Dendritic cell treated with granulocyte-macrophage colony-stimulating factor and Interleukin-4, amounts not matched to agents 40 ng/mL and 50 ng/mL, for 4 days (primary cell): ENCODE measurements at regions not wholly inside any gene's neighbourhood (a gene's known extent, or its start where the extent isn't known, plus 50 kb on each side); places are given as distances from the start of the nearest gene placed in this dataset.

ENCODE experiments used
- H3K27ac Mint-ChIP-seq: one replicate; pipeline ENCODE4 v1.8.0; 2022; ENCODE audit warnings: mild to moderate bottlenecking, mixed read lengths
- H3K27me3 Mint-ChIP-seq: one replicate; pipeline ENCODE4 v1.8.0; 2022; ENCODE audit warnings: mild to moderate bottlenecking, mixed read lengths
- H3K36me3 Mint-ChIP-seq: one replicate; pipeline ENCODE4 v1.8.0; 2022; ENCODE audit warnings: low read depth, mixed read lengths
- H3K4me1 Mint-ChIP-seq: one replicate; pipeline ENCODE4 v1.8.0; 2022; ENCODE audit warnings: low read depth, mixed read lengths
- H3K4me3 Mint-ChIP-seq: one replicate; pipeline ENCODE4 v1.8.0; 2022; ENCODE audit warnings: mild to moderate bottlenecking, moderate library complexity, mixed read lengths
- H3K9me3 Mint-ChIP-seq: one replicate; pipeline ENCODE4 v1.8.0; 2022; ENCODE audit warnings: mixed read lengths
- intact Hi-C: fragments of 100-400 bp; cut with micrococcal nuclease; formaldehyde crosslinking; loops from one replicate; pipeline ENCODE4 v1.15.0; 2022

DNA sequence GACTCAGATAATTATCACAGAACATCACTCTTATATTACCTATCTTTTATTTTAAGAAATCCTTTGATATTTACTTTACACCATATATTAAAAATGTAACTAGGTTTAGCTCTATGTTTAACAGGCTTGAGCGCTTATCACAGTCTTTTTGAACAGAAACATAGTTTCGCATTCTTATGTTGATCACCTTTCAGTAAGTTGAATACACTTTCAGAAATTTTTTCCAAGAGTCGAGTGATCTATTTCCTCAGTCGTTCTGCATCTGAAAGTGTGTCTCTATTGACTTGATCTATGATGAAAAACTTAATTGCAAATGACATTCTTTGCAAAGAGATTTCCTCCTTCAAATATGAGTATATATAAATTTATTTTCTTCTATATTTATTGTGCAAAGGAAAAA is 516.6 kb upstream of the KCNMB2 start:
- intact Hi-C loops: no loop called here
- Mint-ChIP-seq H3K36me3 (no peaks in the 10 kb centered on the region), H3K4me3 (no peak overlapping the region), H3K4me1 (no peaks in the 10 kb centered on the region), H3K27ac (no peak overlapping the region), H3K9me3 (no peaks in the 10 kb centered on the region), H3K27me3 (no peaks in the 10 kb centered on the region)

DNA sequence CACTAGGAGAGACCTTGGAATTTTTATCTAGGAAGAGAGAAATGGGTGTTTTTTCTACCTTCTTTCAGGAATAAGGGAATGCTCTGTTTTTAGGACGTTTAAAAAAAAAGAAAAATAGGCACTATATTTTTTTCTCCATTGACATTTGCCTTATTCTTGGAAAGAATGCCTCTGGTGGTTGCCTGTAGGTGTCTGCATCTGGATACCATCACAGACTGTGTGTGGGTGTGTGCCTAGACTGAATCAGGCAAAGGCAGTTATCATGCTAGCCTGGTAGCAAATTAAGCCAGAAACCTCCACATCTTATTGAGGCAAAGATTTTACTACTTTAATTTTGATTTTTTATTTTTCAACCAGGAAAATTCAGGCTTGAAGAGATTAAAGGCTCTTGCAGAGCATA is 513.6 kb upstream of the KCNMB2 start:
- no peak overlapping the region for H3K27ac Mint-ChIP-seq
- intact Hi-C loops: no loop called here

DNA sequence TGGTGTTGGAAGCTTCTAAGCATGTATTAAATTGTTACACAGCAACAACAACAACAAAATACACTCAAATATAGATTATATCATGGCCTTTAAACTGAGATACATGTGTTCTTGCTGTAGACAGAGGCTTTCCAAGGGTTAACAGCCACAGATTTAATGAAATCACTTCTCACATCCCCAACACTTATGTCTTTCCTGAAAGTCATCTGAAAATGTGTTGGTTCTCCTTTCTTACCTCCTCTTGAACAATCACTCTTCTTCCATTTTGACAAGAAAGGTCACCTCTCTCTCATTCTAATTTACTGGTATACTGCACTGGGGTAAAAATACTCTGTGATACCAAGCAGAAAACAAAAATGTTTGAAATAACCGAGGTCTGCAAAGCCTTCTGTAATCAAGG is 507.3 kb upstream of the KCNMB2 start:
- intact Hi-C loops: no loop called here
- H3K27ac Mint-ChIP-seq: no peak overlapping the region
- no peaks in the 10 kb centered on the region for H3K27me3 Mint-ChIP-seq
- H3K4me1 Mint-ChIP-seq: peaks cover 5% of the 10 kb centered on the region
- H3K9me3 Mint-ChIP-seq: no peaks in the 10 kb centered on the region
- H3K36me3 Mint-ChIP-seq: no peaks in the 10 kb centered on the region
- H3K4me3 Mint-ChIP-seq: no peak overlapping the region

More for the DNA sequence above, 513.6 kb upstream of the KCNMB2 start:
- Mint-ChIP-seq H3K4me3 (no peak overlapping the region), H3K4me1 (no peaks in the 10 kb centered on the region), H3K27me3 (no peaks in the 10 kb centered on the region), H3K9me3 (no peaks in the 10 kb centered on the region), H3K36me3 (no peaks in the 10 kb centered on the region)

- Mint-ChIP-seq H3K27me3 (no peaks in the 10 kb centered on the region), H3K9me3 (peaks cover 10% of the 10 kb centered on the region), H3K36me3 (no peaks in the 10 kb centered on the region), H3K27ac (no peak overlapping the region), H3K4me1 (no peaks in the 10 kb centered on the region), H3K4me3 (no peak overlapping the region)
- intact Hi-C loops: no loop called here
These were observed 499.6 kb upstream of the KCNMB2 start for GRCh38 chr3:178036451-178037144.

- no peak overlapping the region for H3K27ac Mint-ChIP-seq
- H3K4me1 Mint-ChIP-seq: no peaks in the 10 kb centered on the region
- H3K27me3 Mint-ChIP-seq: no peaks in the 10 kb centered on the region
- H3K36me3 Mint-ChIP-seq: no peaks in the 10 kb centered on the region
- H3K9me3 Mint-ChIP-seq: peaks cover 8% of the 10 kb centered on the region
- no peak overlapping the region for H3K4me3 Mint-ChIP-seq
- intact Hi-C loops: no loop called here
These were observed 494.3 kb upstream of the KCNMB2 start for GRCh38 chr3:178041931-178042330.

- Mint-ChIP-seq H3K36me3 (no peaks in the 10 kb centered on the region), H3K9me3 (peaks cover 8% of the 10 kb centered on the region), H3K27me3 (no peaks in the 10 kb centered on the region), H3K4me1 (no peaks in the 10 kb centered on the region), H3K4me3 (no peak overlapping the region), H3K27ac (no peak overlapping the region)
- intact Hi-C loops: no loop called here
These were observed 493.9 kb upstream of the KCNMB2 start for GRCh38 chr3:178042376-178042775.

GRCh38 chr3:178043084-178043483 is 493.2 kb upstream of the KCNMB2 start:
- no peak overlapping the region for H3K4me3 Mint-ChIP-seq
- H3K27me3 Mint-ChIP-seq: no peaks in the 10 kb centered on the region
- H3K9me3 Mint-ChIP-seq: peaks cover 8% of the 10 kb centered on the region
- H3K4me1 Mint-ChIP-seq: no peaks in the 10 kb centered on the region
- H3K36me3 Mint-ChIP-seq: no peaks in the 10 kb centered on the region
- no peak overlapping the region for H3K27ac Mint-ChIP-seq
- intact Hi-C loops: no loop called here

- no peak overlapping the region for H3K27ac Mint-ChIP-seq
- H3K4me3 Mint-ChIP-seq: no peak overlapping the region
- intact Hi-C loops: no loop called here
- H3K4me1 Mint-ChIP-seq: no peaks in the 10 kb centered on the region
- peaks cover 8% of the 10 kb centered on the region for H3K9me3 Mint-ChIP-seq
- no peaks in the 10 kb centered on the region for H3K36me3 Mint-ChIP-seq
- H3K27me3 Mint-ChIP-seq: no peaks in the 10 kb centered on the region
These were observed 491.9 kb upstream of the KCNMB2 start for GRCh38 chr3:178044320-178044719.

GRCh38 chr3:178047496-178047895 is 488.7 kb upstream of the KCNMB2 start:
- H3K36me3 Mint-ChIP-seq: no peaks in the 10 kb centered on the region
- H3K27me3 Mint-ChIP-seq: no peaks in the 10 kb centered on the region
- peaks cover 8% of the 10 kb centered on the region for H3K9me3 Mint-ChIP-seq
- H3K4me1 Mint-ChIP-seq: no peaks in the 10 kb centered on the region
- intact Hi-C loops: no loop called here
- no peak overlapping the region for H3K4me3 Mint-ChIP-seq
- no peak overlapping the region for H3K27ac Mint-ChIP-seq

DNA sequence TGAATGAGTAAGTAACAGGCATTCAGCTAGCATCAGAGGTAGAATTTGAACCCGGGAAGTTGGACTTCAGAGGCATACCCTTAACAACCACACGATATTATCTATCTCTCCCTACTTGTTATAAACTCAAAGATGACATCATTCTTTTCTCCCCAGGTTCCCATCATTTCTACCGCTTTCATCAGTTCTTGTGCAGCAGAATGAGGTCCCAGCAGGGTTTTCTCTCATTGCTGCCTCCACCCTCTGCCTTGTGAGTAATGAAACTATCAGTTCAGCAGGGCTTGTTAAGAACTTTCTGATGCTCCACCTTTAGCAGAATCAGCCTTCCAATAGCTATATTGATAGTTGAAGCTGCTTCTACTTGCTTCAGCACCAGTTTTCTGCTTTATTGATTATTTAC is 487.5 kb upstream of the KCNMB2 start:
- no peak overlapping the region for H3K4me3 Mint-ChIP-seq
- no peaks in the 10 kb centered on the region for H3K36me3 Mint-ChIP-seq
- no peak overlapping the region for H3K27ac Mint-ChIP-seq
- no peaks in the 10 kb centered on the region for H3K27me3 Mint-ChIP-seq
- intact Hi-C loops: no loop called here
- H3K9me3 Mint-ChIP-seq: peaks cover 8% of the 10 kb centered on the region
- no peaks in the 10 kb centered on the region for H3K4me1 Mint-ChIP-seq

DNA sequence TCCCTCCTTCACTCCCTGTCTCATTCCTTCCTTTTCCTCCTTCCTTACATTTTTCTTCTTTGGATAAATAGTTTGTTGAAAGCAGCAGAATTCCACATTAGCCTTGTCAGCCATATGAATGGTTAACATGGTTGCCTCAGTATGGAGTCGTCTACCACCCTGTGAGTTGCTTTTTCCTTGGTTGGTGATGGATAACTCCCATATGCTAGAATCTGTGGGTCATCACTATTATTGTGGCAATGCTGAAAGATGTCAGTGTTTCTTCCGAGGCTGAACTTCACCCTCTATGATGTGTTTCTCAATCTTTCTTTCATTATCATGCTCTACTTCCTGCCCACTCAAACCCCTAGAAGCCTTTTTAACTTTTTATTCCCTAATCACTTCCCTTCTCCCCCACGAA is 481.8 kb upstream of the KCNMB2 start:
- Mint-ChIP-seq H3K36me3 (no peaks in the 10 kb centered on the region), H3K4me3 (no peak overlapping the region), H3K4me1 (no peaks in the 10 kb centered on the region), H3K27me3 (no peaks in the 10 kb centered on the region), H3K9me3 (no peaks in the 10 kb centered on the region), H3K27ac (no peak overlapping the region)
- intact Hi-C loops: no loop called here

- Mint-ChIP-seq H3K27me3 (no peaks in the 10 kb centered on the region), H3K4me3 (no peak overlapping the region), H3K4me1 (no peaks in the 10 kb centered on the region), H3K27ac (no peak overlapping the region), H3K36me3 (no peaks in the 10 kb centered on the region), H3K9me3 (no peaks in the 10 kb centered on the region)
- intact Hi-C loops: no loop called here
These were observed 480.3 kb upstream of the KCNMB2 start for GRCh38 chr3:178055939-178056338.

- intact Hi-C loops: no loop called here
- H3K4me3 Mint-ChIP-seq: no peak overlapping the region
- H3K36me3 Mint-ChIP-seq: no peaks in the 10 kb centered on the region
- no peaks in the 10 kb centered on the region for H3K9me3 Mint-ChIP-seq
- no peaks in the 10 kb centered on the region for H3K27me3 Mint-ChIP-seq
- no peaks in the 10 kb centered on the region for H3K4me1 Mint-ChIP-seq
- no peak overlapping the region for H3K27ac Mint-ChIP-seq
These were observed 479.4 kb upstream of the KCNMB2 start for GRCh38 chr3:178056868-178057267.

DNA sequence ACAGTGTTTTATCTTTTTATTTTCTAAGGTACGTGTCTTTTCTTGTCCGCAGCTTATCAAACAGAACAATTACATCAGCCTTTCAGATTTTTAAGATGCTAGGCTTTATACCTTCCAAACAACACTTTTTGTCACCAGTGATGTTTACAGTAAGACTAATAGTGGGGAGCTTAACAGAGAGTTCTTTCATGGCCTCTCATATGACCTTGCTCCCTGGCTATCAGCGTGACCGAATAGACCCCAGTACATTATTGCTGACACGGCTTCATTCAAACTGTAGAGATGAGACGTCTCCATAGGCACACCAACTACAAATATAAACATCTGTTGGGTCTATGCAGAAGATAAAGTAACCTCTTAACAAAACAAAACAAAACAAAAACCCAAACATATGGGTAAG is 477.6 kb upstream of the KCNMB2 start:
- H3K36me3 Mint-ChIP-seq: no peaks in the 10 kb centered on the region
- H3K9me3 Mint-ChIP-seq: no peaks in the 10 kb centered on the region
- intact Hi-C loops: no loop called here
- H3K4me3 Mint-ChIP-seq: no peak overlapping the region
- no peak overlapping the region for H3K27ac Mint-ChIP-seq
- H3K27me3 Mint-ChIP-seq: no peaks in the 10 kb centered on the region
- no peaks in the 10 kb centered on the region for H3K4me1 Mint-ChIP-seq

DNA sequence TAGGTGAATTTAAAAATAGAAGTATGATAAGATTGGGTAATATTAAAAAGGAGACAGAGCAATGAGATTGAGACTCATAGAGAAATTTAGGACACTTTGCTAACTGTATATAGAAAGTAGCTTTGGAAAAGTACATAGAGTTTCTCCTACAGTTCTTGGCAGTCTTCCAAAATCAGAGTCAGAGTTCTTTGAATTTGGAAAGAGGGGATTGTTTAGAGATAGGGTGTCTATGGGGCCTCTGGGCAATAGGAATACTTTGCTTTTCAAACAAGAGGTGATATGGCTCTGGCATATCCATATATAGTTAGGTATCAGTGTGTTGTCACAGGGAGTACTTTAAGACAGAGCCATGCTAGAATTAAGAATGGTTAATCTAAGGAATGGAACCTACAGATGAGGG is 477.1 kb upstream of the KCNMB2 start:
- intact Hi-C loops: no loop called here
- Mint-ChIP-seq H3K4me1 (no peaks in the 10 kb centered on the region), H3K36me3 (no peaks in the 10 kb centered on the region), H3K27ac (no peak overlapping the region), H3K27me3 (no peaks in the 10 kb centered on the region), H3K4me3 (no peak overlapping the region), H3K9me3 (no peaks in the 10 kb centered on the region)
